ENCODE measurements at regions not wholly inside any gene's neighbourhood (a gene's known extent, or its start where the extent isn't known, plus 50 kb on each side); places are given as distances from the start of the nearest gene placed in this dataset.

DNA sequence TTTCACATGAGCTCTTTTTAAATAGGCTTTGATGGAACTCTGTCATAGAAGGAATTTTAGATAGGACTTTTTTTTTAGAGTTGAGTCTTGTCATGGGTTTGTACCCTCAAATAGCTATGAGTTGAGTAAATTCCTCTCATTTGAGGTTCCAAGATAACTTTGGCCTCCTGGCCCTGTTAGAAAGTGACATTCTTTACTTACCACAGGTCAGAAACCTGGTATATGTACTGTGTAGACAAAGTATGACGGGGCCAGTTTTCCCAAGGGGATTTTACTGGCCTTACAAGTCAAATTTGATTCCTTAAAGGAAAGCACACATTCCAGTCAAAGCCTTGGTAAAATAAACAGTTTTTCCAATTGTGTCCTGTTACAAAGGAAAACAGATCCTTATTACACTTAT is 729.3 kb upstream of the LUZP2 start:
- BruUV-seq (replicated peaks) = no TSS peak
- Histone ChIP-seq H3K4me1 (ENCODE audit: insufficient read depth, low read length, poor library complexity, severe bottlenecking) (no peaks in the 10 kb centered on the region), H3K27me3 (replicated peaks; ENCODE audit: insufficient read depth, low read depth, low read length, poor library complexity) (no peaks in the 10 kb centered on the region), H3K4me3 (ENCODE audit: low read depth, low read length, poor library complexity, severe bottlenecking) (no peak overlapping the region), H3K36me3 (ENCODE audit: insufficient read depth, low read length, poor library complexity, severe bottlenecking) (no peaks in the 10 kb centered on the region), H3K27ac (ENCODE audit: low read depth, low read length, poor library complexity, severe bottlenecking) (no peak overlapping the region), H3K9me3 (ENCODE audit: low read depth, low read length, poor library complexity, severe bottlenecking) (peaks cover 20% of the 10 kb centered on the region)
- POLR2A ChIA-PET (ENCODE audit: low non-redundant PET) = no interaction called here
- DNase-seq (ENCODE audit: low spot score) = no peak
- TF ChIP-seq EZH2 (IDR thresholded peaks at IDR 0.05; ENCODE audit: borderline replicate concordance, low read depth, low read length, poor library complexity, severe bottlenecking) = no peak
- TF ChIP-seq, protein P1, sequence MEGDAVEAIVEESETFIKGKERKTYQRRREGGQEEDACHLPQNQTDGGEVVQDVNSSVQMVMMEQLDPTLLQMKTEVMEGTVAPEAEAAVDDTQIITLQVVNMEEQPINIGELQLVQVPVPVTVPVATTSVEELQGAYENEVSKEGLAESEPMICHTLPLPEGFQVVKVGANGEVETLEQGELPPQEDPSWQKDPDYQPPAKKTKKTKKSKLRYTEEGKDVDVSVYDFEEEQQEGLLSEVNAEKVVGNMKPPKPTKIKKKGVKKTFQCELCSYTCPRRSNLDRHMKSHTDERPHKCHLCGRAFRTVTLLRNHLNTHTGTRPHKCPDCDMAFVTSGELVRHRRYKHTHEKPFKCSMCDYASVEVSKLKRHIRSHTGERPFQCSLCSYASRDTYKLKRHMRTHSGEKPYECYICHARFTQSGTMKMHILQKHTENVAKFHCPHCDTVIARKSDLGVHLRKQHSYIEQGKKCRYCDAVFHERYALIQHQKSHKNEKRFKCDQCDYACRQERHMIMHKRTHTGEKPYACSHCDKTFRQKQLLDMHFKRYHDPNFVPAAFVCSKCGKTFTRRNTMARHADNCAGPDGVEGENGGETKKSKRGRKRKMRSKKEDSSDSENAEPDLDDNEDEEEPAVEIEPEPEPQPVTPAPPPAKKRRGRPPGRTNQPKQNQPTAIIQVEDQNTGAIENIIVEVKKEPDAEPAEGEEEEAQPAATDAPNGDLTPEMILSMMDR (conservative IDR thresholded peaks at IDR 0.05; ENCODE audit: low read depth, low read length) = no peak
- intact Hi-C loops (cut with micrococcal nuclease; ENCODE audit: unreplicated experiment) = no loop called here
- CTCF ChIA-PET = no interaction called here

DNA sequence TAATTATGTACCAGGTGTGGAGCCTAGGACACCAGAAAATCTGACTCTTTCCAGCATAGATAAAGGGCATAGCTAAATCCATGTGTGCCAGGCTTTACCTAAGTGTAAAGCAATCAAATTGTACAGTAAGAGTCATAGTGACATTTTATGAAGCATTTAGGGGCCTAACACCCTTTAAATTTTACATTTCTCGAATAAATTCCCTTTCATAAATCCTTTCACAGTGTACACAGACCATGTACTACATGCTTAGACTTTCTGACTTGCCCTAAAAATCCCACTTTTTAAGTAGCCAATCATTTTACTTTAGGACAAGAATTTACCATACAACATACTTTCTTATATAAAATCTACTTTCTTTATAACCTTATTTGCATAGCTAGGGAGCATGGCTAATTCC is 727.6 kb upstream of the LUZP2 start:
- no TSS peak for BruUV-seq (replicated peaks)
- Histone ChIP-seq H3K4me3 (ENCODE audit: low read depth, low read length, poor library complexity, severe bottlenecking) (no peak overlapping the region), H3K4me1 (ENCODE audit: insufficient read depth, low read length, poor library complexity, severe bottlenecking) (no peaks in the 10 kb centered on the region), H3K9me3 (ENCODE audit: low read depth, low read length, poor library complexity, severe bottlenecking) (peaks cover 11% of the 10 kb centered on the region), H3K27ac (ENCODE audit: low read depth, low read length, poor library complexity, severe bottlenecking) (no peak overlapping the region), H3K27me3 (replicated peaks; ENCODE audit: insufficient read depth, low read depth, low read length, poor library complexity) (no peaks in the 10 kb centered on the region), H3K36me3 (ENCODE audit: insufficient read depth, low read length, poor library complexity, severe bottlenecking) (no peaks in the 10 kb centered on the region)
- ChIA-PET POLR2A (ENCODE audit: low non-redundant PET) (no interaction called here), CTCF (no interaction called here)
- no peak for DNase-seq (ENCODE audit: low spot score)
- TF ChIP-seq, protein P1 (conservative IDR thresholded peaks at IDR 0.05; ENCODE audit: low read depth, low read length) = no peak
- TF ChIP-seq EZH2 (IDR thresholded peaks at IDR 0.05; ENCODE audit: borderline replicate concordance, low read depth, low read length, poor library complexity, severe bottlenecking) = no peak
- intact Hi-C loops (cut with micrococcal nuclease; ENCODE audit: unreplicated experiment) = no loop called here

DNA sequence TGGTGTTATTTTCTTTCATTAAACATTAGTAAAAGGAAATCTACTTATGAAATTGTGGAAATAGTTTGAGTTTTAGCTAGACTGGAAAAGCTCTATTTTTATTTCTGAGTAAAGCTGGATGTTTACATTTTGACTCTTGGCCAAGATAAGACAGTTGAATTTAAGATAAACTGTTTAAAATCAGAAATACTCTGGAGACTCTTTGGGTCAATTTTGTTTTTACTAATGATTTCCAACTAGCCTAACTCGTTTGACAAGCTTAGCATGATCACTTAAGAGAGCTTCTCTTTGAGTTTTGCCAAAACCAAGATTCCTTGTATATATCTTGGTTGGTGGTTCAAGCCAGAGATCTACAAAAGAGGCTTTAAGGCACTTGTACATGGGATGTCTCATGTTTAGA is 724.8 kb upstream of the LUZP2 start:
- BruUV-seq (replicated peaks) = no TSS peak
- ChIA-PET CTCF (no interaction called here), POLR2A (ENCODE audit: low non-redundant PET) (no interaction called here)
- Histone ChIP-seq H3K4me1 (ENCODE audit: insufficient read depth, low read length, poor library complexity, severe bottlenecking) (no peaks in the 10 kb centered on the region), H3K27me3 (replicated peaks; ENCODE audit: insufficient read depth, low read depth, low read length, poor library complexity) (no peaks in the 10 kb centered on the region), H3K36me3 (ENCODE audit: insufficient read depth, low read length, poor library complexity, severe bottlenecking) (no peaks in the 10 kb centered on the region), H3K9me3 (ENCODE audit: low read depth, low read length, poor library complexity, severe bottlenecking) (peaks cover 11% of the 10 kb centered on the region), H3K4me3 (ENCODE audit: low read depth, low read length, poor library complexity, severe bottlenecking) (no peak overlapping the region), H3K27ac (ENCODE audit: low read depth, low read length, poor library complexity, severe bottlenecking) (no peak overlapping the region)
- TF ChIP-seq EZH2 (IDR thresholded peaks at IDR 0.05; ENCODE audit: borderline replicate concordance, low read depth, low read length, poor library complexity, severe bottlenecking) = no peak
- TF ChIP-seq, protein P1 (conservative IDR thresholded peaks at IDR 0.05; ENCODE audit: low read depth, low read length) = no peak
- intact Hi-C loops (cut with micrococcal nuclease; ENCODE audit: unreplicated experiment) = no loop called here
- DNase-seq (ENCODE audit: low spot score) = no peak
